GM19328 (cell line): ENCODE measurements at regions not wholly inside any gene's neighbourhood (a gene's known extent, or its start where the extent isn't known, plus 50 kb on each side); places are given as distances from the start of the nearest gene placed in this dataset.
"Not testable (repeated sequence)": the region's sequence is repeated elsewhere in the genome, so short reads cannot be mapped to it uniquely, and the experiment has no call there.

ENCODE experiments used
- ATAC-seq: cut with Tn5 transposase; IDR thresholded peaks from one replicate; pipeline ENCODE4 v1.9.1; 2021; ENCODE audit warnings: mild to moderate bottlenecking, moderate library complexity; ENCODE audit not compliant: unreplicated experiment

GRCh38 chr16:87133966-87134627, 183.1 kb downstream of the C16orf95 start:
- no peak for ATAC-seq

- no peak for ATAC-seq
Observed at GRCh38 chr16:87134628-87134995, 182.6 kb downstream of the C16orf95 start.

DNA sequence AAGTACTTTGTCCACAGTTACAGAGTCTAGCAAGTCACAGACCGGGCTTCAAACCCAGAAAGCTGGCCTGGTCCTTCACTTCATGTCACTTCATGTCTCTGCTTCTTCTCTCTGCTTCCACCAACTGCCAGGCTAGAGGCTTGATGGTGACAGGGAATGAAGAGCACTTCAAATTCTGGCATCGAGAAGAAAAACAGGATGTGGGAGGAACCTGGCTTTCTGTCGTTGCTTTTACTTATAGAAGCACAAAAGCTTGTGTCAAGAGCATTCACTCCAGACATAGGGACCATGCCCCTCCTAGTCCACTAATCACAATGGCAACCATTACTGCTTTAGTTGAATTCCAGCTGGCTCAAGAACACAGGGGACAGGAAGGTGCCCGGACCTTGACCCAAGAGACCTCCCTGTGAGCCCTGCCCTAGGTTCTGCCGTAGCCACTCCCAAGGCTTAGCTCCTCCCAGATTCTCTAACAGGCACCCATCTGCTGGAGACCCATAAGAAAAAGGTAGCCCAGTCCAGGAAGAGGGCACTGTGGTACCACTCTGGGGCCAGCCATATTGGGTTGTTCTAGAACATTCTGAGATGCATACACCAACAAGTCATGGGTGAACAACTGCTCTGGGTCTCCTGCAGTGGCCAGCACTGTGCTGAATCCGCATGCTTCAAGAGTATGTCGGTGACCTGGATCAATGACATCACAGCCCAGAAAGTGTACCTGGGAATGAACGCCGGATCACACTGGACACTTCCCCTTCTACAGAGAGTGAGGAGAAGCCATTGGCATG, 181.8 kb downstream of the C16orf95 start:
- ATAC-seq, result no peak

- ATAC-seq, result no peak
Observed at GRCh38 chr16:87138316-87138715, 178.9 kb downstream of the C16orf95 start.

- no peak for ATAC-seq
Observed at GRCh38 chr16:87138738-87139267, 178.4 kb downstream of the C16orf95 start.

GRCh38 chr16:87140211-87141200, 176.7 kb downstream of the C16orf95 start:
- no peak for ATAC-seq

GRCh38 chr16:87141402-87141801, 175.8 kb downstream of the C16orf95 start:
- no peak for ATAC-seq

DNA sequence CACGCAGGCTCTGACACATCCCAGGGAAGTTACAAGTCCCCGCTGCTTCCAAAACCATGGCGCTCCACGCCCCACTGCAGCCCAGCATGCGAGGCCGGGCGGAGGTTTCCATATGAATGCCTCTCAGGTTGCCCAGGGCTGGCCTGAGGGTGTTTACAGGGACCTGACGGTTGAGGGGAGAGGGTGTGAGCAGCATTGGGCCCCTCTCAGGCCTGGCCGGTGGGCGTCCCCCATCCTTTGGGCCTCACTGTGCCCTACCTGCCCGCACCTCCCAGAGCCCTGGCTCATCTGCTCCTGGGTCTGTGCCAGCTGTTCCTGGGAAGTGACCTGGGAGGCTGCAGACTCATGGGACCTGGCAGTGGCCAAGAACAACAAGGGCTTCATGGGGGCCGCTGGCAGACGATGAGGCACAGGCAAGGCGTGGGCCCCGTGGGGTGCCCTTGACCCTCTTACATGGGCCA, 173.5 kb downstream of the C16orf95 start:
- ATAC-seq, result no peak

DNA sequence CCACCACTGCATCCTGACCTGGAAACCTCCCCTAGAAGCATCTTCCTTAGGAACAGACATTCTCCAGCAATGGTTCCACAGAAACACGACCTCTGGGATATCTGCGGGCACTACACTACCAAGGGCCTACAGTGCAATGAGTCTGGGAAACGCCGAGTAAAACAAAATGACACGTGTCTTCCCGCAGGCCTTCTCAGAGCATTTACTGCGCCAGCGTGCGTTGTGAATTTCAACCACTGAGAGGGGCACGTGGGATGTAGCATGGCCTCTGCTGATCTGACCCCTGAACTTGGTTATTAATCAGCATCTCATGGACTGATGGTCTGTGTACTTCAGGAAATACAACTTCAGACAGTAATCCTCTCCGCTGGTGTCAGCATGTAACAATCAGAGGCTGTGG, 173.0 kb downstream of the C16orf95 start:
- no peak for ATAC-seq

GRCh38 chr16:87145181-87146176, 171.7 kb downstream of the C16orf95 start:
- ATAC-seq, result no peak

- no peak for ATAC-seq
Observed at GRCh38 chr16:87146676-87147075, 170.5 kb downstream of the C16orf95 start.

DNA sequence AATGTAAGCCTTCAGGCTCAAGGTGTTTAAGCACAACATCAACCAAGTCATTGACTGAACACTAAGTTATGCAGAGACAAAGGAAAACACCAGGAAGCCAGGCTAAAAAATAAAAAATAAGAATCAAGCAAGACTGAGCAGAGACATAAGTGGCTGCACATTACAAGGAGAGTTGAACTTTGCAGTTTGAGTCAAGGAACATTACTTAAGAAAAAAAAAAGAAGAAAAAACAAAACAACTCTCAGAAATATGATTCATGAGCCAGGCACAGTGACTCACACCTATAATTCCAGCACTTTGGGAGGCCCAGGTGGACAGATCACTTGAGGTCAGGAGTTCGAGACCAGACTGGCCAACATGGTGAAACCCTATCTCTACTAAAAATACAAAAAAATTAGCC, 168.1 kb downstream of the C16orf95 start:
- ATAC-seq, result no peak

DNA sequence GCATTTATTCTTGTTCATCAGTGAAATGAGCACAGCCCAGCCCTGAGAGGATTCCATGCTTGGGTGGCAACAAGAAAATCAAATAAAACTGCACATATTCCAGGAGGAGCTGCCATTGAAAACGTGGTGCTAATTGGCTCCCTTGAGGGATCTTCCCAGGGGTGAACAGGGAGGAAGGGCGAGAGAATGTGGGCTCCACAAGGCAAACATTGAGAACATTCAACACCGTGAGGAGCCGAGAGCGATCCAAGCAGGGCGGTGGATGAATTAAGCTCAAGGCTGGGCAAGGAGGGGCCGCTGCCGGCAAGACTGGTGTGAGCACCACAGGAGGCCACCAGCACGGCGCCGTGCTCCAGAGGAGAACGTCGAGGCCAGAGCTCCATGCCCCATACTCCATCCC, 166.9 kb downstream of the C16orf95 start:
- ATAC-seq, result no peak

DNA sequence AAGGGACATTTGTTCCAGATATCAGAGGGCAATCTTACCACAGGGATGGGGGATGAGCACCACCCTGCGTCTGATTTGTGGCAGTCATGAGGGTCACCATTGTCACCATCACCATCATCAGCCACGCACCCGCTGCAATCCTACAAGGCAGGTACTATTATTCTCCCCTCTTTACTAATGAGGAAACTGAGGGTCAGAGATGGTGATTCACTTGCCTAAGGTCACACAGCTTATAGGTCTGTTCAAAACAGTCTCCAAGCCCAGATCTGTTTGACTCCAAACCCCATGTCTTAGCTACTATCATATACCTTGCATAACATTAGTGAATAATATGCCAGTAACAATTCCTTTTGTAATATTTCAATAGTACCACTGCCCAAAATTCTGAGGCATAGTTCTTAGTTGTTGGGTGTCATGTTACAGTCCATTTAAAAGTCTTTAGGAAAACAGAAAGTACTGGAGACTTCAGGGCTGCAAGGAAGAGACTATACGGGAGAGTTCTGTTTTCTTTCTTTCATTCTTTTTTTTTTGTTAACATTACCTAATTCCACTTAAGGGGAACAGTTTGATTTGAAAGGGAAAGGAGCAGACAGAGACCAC, 166.4 kb downstream of the C16orf95 start:
- ATAC-seq, result no peak

- no peak for ATAC-seq
Observed at GRCh38 chr16:87152221-87152755, 164.9 kb downstream of the C16orf95 start.

DNA sequence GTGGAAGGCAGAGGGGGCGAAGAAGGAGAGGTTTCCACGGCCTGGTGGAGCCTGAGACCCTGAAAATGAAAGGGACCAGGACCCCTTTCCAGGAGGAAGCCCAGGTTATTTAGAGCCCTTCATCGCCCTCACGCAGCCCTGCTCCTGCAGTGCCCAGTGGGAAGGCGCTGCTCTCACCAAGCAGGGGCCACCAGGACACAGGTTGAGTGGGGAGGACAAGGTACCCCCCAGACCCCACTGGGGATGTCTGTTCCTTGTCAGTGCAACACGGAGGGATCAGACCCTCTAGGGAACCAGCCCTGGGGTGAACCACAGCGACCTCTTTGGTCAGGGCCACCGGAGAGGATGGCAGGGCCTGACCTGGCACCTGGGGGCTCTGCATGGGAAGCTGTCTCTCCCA, 163.9 kb downstream of the C16orf95 start:
- no peak for ATAC-seq

DNA sequence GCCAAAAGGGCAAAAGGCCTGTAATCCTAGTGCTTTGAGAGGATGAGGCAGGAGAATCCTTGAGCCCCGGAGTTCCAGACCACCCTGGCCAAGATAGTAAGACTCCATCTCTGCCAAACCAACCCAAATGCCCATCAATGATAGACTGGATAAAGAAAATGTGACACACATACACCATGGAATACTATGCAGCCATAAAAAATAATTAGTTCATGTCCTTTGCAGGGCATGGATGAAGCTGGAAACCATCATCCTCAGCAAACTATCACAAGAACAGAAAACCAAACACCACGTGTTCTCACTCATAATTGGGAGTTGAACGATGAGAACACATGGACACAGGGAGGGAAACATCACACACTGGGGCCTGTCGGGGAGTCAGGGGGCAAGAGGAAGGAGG, 161.9 kb downstream of the C16orf95 start:
- ATAC-seq, result not testable (repeated sequence)

GRCh38 chr16:87156195-87156594, 161.0 kb downstream of the C16orf95 start:
- no peak for ATAC-seq

GRCh38 chr16:87160234-87160636, 157.0 kb downstream of the C16orf95 start:
- no peak for ATAC-seq
